ENCODE measurements at regions not wholly inside any gene's neighbourhood (a gene's known extent, or its start where the extent isn't known, plus 50 kb on each side); places are given as distances from the start of the nearest gene placed in this dataset.

DNA sequence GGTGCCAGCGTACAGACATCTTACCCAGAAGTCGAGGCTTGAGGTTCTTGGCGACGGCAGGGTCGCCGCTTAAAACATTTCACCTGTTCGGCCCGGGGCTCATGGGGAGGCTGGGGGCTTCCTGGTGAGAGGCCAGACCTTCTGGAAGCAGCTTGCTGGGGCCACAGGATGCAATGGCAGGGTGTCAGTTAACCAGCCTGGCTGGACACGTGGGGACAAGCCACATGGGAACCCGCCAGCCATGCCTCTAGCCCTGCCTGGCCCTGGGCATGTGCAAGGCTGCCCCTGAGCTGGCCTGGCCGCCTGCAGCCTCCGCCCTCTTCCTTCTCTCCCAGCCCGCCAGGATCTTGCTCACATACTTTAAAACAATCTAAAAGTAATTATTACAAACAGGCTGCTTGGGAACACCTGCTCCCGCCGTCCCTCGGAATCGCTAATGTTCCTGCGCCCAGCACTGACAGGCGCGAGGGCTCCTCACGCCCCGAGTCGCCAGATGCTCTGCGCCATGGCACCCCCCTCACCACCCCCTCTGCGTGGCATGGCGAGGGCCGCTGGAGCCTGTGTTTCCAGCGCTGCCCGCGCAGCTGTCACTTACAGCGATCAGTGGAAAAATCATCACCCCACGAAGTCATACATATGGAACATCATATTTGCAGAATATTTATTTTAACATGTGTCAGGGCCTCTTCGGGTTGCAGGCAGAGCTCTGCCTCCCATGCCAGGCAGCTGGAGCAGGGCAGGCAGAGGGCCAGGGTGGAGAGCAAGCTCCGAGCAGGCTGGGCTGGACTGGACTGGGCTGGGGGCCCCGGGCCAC, 188.7 kb upstream of the GSE1 start:
- no peak for DNase-seq (ENCODE audit: low spot score)

DNA sequence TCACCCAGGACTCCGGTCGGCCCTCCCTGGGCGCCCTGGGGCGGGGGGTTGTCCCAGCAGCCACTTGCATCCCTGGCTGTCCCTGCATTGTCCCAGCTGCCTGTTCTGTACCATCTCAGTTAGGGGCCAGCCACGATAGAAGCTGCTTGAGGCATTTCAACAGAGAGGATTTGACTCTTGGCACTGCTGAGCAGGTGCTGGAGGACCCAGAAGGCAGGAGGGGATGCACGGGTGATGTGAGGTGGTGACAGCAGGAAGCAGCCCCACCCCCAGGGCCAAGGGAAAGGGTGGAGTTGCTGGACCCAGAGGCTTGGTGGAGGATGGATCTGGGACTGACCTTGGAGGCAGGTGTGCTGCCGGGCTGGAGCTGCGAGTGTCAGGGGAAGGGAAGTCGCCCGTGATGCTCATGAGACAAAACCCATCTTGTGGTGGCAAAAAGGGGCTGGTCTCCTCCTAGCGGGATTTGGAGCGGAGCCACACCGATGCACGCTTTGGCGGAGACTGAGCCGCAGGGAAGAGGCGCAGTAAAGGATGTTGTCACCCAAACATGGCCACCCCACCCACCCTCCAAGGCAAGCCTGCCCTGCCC, 188.0 kb upstream of the GSE1 start:
- no peak for DNase-seq (ENCODE audit: low spot score)

DNA sequence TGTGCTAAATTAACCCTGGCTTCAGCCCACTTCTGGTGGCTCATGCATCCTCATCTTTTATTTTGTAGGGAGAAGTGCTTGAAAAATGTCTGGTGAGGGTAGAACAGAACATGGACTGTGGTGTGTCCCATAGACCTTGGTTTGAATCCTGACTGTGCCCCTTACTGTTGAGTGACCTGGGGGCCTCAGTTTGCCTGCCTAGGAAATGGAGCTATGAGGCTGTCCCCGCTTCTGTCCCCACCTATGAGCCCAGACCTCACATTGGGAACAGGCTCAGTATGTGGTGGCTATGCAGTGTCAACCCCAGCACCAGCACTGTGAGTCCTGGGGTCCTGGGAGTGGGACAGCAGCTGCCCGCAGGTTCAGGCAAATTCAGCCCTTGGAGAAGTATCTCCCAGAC, 186.3 kb upstream of the GSE1 start:
- DNase-seq (ENCODE audit: low spot score), result no peak

DNA sequence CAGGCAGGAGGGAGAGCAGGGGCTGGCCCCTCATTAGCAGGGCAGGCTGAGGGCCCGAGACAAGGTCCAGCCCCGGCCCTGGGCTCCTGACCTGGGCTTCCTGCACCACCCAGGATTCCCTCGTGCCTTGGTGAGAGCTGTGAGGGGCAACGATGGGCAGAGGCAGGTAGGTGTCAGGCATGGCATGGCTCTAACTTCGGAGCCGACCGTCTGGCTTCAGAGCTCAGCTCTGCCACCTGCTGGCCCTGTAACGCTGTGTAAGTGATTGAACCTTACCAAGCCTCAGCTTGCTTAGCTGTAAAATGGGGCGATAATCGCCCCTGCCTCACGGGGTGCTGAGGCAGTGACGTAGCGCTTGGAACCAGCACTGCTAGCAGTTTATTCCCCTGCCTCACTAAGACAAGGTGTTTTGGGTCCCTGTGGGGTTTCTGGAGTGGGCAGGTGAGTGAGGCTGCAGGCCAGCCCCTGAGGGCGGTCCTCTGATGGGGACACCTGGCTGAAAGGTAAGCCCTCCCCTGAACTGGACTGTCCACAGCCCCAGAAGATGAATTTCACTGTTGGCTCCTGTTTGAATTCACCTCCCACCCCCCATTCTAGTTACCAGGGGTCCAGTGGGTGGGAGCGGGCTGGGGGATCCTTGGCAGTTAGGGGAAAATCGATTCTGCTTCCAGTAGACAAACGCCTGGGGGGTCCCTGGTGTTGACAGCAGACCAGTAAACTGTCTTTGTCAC, 184.8 kb upstream of the GSE1 start:
- peak; percentile 49 for DNase-seq (ENCODE audit: low spot score)

DNA sequence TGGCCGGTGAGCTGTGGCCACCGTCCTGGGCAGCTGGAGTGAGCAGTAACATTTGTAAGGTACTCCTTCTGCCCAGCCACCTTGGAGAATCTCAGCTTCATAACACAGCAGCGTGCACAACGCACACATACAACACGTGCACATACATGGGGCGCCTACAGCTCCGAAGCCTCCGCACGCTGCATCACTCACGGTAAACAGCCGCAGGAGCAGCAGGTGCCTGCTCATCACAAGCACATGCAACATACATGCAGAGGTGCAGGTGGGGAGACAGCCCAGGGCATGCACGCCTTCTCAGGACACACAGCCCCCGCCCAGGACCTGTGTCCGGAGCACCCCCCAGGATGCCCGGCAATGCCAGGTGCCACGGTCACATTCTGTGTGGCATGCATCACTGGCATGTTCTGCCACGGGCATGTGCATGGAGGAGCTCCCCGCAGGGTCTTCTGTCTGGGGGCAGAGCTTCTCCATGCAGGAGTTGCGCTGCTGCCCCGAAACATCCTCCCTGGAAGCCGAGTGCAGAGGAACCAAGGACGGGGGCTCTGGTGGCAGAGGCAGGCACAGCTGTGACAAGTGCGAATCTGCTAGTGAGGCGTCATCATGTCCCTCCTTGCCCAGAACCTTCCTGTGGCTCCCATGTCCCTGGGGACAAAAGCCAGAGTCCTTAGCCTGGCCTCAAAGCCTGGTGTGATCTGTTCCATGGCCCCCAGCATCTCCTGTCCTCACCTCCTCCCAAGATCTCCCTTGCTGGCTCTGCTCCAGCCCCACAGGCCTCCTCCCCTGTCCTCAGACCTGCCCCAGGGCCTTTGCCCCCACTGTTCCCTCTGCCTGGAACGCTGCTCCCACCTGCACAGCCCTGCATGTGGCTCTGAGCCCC, 184.0 kb upstream of the GSE1 start:
- no peak for DNase-seq (ENCODE audit: low spot score)

DNA sequence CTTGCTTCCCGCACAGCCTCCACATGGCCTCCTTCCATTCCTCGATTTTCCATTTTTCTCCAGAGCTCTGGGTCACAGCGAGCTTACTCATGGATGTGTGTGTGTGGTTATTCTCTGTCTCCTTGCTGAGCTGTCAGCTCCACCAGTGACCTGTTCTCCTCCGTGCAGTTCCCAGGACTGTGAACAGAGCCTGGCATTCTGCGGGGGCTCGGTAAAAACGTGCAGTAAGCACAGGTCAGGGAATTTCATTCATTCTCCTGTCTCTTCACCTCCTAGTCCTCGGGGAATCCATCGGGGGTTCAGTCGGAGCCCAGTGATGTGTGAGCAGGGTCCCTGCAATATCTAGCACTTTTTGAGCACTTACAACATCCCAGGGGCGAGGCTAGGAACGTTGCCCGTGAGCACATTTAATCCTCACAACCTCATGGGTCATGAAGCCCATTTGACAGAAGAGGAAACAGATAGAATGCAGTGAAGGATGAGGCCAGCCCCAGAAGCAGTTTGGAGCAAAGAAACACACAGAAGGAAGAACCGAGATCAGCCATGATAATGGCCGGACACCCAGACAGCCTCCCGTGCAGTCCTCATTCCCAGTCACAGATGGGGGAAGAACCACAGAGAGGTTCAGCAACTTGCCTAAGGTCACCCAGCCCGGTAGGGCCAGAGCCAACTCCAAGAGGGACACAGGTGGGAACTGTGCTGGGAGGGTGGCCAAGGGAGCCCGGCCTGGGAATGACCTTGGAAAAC, 183.2 kb upstream of the GSE1 start:
- no peak for DNase-seq (ENCODE audit: low spot score)

DNA sequence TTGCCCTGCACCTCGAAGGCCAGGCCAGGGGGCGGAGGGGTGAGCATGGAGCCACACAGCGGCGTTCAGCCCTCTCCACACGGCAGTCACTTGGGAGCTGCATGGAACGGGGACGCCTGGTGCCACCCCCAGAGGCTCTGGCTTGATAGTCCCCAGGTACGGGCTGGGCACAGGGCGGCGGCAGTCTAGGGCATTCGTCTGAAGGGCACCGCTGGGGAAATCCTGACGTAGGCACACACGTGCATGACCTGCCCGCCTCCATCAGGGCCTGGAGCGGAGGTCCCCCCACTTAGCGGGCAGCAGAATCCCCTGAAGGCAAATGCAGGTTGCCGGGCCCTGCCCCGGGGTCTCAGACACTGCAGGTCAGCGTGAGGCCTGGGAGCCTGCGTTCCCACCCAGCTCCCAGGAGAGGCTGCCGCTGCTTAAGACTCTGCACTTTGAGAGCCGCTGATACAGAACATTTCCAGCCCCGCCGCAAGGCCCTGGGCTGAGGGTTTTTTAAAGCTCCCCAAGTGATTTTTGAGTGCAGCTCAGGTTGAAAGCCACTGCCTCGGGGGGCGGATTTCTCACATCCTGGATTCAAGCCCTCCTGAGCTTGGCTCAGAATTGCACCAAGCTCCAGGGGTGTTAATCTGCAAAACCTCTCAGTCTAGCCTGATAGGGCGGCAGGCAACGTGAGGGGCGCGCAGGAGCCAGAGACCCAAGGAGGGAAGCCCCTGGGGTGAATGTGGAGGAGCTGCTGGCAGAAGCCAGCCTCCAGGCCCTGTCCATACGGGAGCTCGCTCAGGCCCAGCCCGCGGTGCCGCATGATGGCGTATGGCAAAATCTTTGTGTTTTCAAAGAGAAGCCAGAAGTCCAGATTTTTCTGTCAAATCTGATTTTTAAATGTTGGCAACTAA, 182.3 kb upstream of the GSE1 start:
- no peak for DNase-seq (ENCODE audit: low spot score)

- DNase-seq (ENCODE audit: low spot score), result no peak
Observed at GRCh38 chr16:85431431-85432124, 181.5 kb upstream of the GSE1 start.

DNA sequence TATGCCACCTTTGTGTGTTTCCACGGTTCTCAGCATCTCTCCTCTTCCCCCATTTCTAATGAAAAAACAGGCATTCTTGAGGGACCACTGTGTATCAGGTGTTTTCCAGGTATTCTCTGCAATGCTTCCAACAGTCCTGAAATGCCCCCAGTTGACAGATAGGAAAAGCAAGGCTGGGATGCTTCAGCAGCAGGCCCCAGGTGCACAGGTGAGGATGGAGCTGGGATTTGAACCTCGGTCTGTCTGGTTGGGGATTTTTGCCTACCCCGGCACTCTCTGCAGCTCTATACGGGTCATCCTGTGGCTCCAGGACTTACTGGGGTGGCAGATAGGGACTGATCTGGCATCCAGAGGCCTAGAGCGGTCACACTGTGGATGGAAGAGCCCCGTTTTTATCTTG, 180.5 kb upstream of the GSE1 start:
- DNase-seq (ENCODE audit: low spot score), result no peak

- DNase-seq (ENCODE audit: low spot score), result no peak
Observed at GRCh38 chr16:85433477-85433876, 179.6 kb upstream of the GSE1 start.

GRCh38 chr16:85435286-85435685, 177.8 kb upstream of the GSE1 start:
- DNase-seq (ENCODE audit: low spot score), result no peak

GRCh38 chr16:85435700-85436099, 177.4 kb upstream of the GSE1 start:
- DNase-seq (ENCODE audit: low spot score), result no peak

DNA sequence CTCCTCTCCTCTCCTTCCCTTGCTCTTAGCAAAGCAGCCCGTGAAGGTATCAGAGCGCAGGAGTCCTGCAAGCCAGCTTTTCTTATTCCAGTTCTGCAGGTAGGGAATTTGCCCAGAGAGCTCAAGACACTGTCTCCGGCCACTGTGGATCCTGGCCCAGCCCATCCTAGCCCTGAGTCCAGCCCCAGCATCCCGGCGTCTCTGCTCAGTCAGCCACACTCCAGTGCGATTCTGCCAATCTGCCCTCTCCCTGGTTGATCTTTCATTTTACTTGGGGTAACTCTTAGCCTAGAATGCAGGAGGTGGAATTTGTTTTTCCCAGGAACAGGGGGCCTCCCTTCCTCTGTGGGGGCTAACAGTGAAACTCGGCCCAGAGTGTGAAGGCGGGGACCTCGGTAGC, 176.9 kb upstream of the GSE1 start:
- DNase-seq (ENCODE audit: low spot score), result no peak

DNA sequence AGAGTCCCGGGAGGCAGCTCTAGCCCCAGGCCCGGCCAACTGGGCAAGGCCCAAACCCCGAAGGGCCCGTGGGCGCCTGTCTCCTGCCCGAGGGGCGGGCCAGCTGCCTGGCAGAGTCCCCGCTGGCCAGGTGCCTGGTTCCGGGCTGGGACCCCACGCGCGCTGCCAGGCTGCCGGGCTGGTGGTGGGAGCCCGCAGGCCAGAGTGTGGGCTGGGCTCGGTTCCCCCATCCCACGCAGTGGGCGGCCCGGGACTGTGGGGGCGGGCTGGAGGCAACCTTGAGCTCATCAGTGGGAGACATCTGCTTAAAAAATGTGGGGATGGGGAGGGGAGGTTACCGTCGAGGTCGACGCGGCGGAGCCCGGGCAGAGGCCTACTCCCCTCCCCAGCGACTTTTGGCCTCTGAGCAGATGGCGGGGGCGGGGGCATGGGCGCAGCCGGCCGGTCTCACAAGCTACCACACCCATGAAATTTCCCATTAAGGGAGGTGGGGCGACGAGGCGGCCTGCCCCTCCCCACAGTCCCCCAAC, 176.4 kb upstream of the GSE1 start:
- no peak for DNase-seq (ENCODE audit: low spot score)

DNA sequence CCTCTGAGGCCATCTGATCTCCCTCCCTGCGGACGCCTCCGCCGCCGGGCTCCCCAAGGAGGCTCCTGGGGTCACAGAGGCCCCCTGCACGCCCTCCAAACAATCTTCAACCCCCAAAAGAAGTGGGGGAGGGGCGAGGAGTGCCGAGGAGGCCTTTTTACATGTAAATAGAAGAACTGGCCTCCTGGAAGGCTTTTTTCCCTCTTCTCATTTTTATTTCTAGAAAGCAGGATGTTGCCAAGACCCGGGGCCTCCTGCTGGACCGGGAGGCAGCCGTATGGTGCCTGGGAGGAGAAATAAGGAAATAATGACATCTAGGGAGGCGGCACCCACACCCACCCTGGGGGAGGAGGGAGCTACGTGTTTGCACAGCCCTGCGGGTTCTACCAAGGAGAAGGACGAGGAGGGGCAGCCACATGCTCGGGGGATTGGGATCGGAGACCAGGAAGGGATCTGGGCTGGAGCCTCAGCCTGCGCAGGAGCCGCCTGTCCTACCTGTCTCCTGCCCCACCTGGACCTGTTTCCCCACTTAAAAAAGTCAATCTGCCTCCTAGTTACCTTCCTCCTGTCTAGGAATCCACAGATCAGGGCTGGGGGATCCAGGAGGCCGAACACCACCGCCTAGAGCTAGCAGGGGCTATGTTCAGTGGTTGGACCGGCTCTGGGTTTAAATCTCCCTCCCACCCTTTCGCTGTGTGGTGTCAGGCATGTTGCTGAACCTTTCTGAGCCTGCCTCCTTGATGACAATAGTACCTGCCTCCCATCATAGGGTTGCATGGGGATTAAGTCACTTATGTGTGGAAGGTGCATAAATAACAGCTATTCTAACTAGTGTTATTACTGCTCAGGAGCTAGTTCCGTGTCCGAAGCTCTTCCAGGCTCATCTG, 175.7 kb upstream of the GSE1 start:
- no peak for DNase-seq (ENCODE audit: low spot score)

GRCh38 chr16:85438981-85439685, 174.0 kb upstream of the GSE1 start:
- DNase-seq (ENCODE audit: low spot score), result no peak

GRCh38 chr16:85440744-85441143, 172.4 kb upstream of the GSE1 start:
- no peak for DNase-seq (ENCODE audit: low spot score)

All from H4 (cell line).